Activated CD8-positive, alpha-beta memory T cell treated with anti-CD3 and anti-CD28 coated beads, Interleukin-2, amount 10 ng/mL, durations not matched to agents 7 days and 5 days (primary cell): ENCODE measurements at regions not wholly inside any gene's neighbourhood (a gene's known extent, or its start where the extent isn't known, plus 50 kb on each side); places are given as distances from the start of the nearest gene placed in this dataset.
"Not testable (repeated sequence)": the region's sequence is repeated elsewhere in the genome, so short reads cannot be mapped to it uniquely, and the experiment has no call there.

Experiments
- ATAC-seq: fragments of 150-1000 bp; cut with Tn5 transposase; one replicate; pipeline ENCODE4 v1.10.0; 2021; ENCODE audit warnings: moderate library complexity
- CTCF ChIA-PET: fragments of 350-600 bp; sonication (Branson Sonifier 250); formaldehyde crosslinking; loops from one replicate; lab custom pipeline; 2021; ENCODE audit warnings: antibody characterized with exemption; lab: Charles Lee
- DNase-seq: peaks from one replicate; pipeline ENCODE4 v3.0.0-alpha.2; 2020
- H3K27ac Mint-ChIP-seq: one replicate; pipeline ENCODE4 v1.8.0; 2021; ENCODE audit warnings: mild to moderate bottlenecking, mixed read lengths
- H3K27me3 Mint-ChIP-seq: one replicate; pipeline ENCODE4 v1.8.0; 2021; ENCODE audit warnings: mixed read lengths
- H3K36me3 Mint-ChIP-seq: one replicate; pipeline ENCODE4 v1.8.0; 2021; ENCODE audit warnings: mild to moderate bottlenecking, mixed read lengths
- H3K4me1 Mint-ChIP-seq: one replicate; pipeline ENCODE4 v1.8.0; 2021; ENCODE audit warnings: mixed read lengths
- H3K4me3 Mint-ChIP-seq: one replicate; pipeline ENCODE4 v1.8.0; 2021; ENCODE audit warnings: mild to moderate bottlenecking, moderate library complexity, mixed read lengths
- H3K9me3 Mint-ChIP-seq: one replicate; pipeline ENCODE4 v1.8.0; 2022; ENCODE audit warnings: low read depth, mixed read lengths

DNA sequence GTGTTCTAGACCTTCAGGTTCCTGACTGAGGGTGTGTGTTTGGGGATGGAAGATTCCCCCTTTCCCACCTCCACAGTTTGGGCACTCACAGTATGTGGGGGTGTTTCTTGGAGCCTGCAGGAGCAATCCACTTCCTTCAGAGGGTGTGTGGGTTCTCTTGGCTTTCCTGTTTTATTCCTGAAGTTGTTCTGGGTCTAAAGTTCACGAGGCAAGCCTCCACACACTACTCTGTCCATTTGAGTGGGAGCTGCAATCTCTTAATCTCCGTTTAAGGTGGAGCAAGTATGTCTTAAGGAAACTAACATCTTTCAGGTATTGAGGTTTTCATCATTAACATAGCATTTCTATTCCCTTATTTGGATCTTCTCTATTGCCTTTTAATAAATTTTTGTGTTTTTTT, 141.8 kb downstream of the TENT5C start:
- CTCF ChIA-PET, result interaction anchor here (1.3 to 2.0 kb wide), 2 partner anchors 11 to 212 kb away, joined by 4 to 7 read pairs; no protein-coding TSS in a partner anchor
- H3K4me3 Mint-ChIP-seq, result no peak overlapping the region
- H3K27ac Mint-ChIP-seq, result no peak overlapping the region
- H3K4me1 Mint-ChIP-seq, result no peaks in the 10 kb centered on the region
- H3K36me3 Mint-ChIP-seq, result peaks cover 4% of the 10 kb centered on the region
- DNase-seq, result no peak
- H3K27me3 Mint-ChIP-seq, result peaks cover 36% of the 10 kb centered on the region
- H3K9me3 Mint-ChIP-seq, result no peaks in the 10 kb centered on the region
- no peak for ATAC-seq

DNA sequence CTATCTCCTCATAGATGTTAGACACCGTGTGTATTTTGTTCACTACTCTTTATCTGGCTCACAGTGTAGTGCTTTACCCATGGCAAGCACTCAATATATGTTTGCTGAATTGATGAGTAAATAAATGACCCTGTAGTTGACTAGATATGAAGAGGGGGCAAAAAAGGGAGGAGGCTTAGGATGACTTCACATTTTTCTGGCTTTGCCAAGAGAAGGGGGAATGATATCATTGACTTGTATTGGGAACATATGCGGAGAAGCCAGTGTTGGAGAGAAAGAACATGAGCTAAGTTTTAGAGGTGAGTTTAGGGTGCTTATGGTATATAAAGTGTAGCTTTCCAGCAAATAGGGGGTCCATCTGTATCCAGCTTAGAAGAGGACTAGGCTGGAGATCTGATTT, 145.5 kb downstream of the TENT5C start:
- ATAC-seq (no peak), DNase-seq (no peak)
- Mint-ChIP-seq H3K9me3 (no peaks in the 10 kb centered on the region), H3K27ac (no peak overlapping the region), H3K36me3 (peaks cover 4% of the 10 kb centered on the region), H3K27me3 (peaks cover 37% of the 10 kb centered on the region), H3K4me3 (no peak overlapping the region), H3K4me1 (peaks cover 11% of the 10 kb centered on the region)
- CTCF ChIA-PET, result interaction anchor here (2.5 to 11.2 kb wide), 2 partner anchors 40 to 214 kb away, joined by 6 to 261 read pairs; no protein-coding TSS in a partner anchor

GRCh38 chr1:117752661-117753060, 146.8 kb downstream of the TENT5C start:
- Mint-ChIP-seq H3K27ac (no peak overlapping the region), H3K27me3 (peaks cover 37% of the 10 kb centered on the region), H3K36me3 (peaks cover 4% of the 10 kb centered on the region), H3K9me3 (no peaks in the 10 kb centered on the region), H3K4me1 (peaks cover 11% of the 10 kb centered on the region), H3K4me3 (no peak overlapping the region)
- DNase-seq (no peak), ATAC-seq (no peak)
- CTCF ChIA-PET, result interaction anchor here (1.0 to 11.2 kb wide), 10 partner anchors 11 to 384 kb away, joined by 3 to 261 read pairs (median 7); no protein-coding TSS in a partner anchor

GRCh38 chr1:117753232-117753631, 147.4 kb downstream of the TENT5C start:
- DNase-seq, result no peak
- CTCF ChIA-PET, result interaction anchor here (0.7 to 11.2 kb wide), 29 partner anchors 12 to 384 kb away, joined by 3 to 261 read pairs (median 5); no protein-coding TSS in a partner anchor

DNA sequence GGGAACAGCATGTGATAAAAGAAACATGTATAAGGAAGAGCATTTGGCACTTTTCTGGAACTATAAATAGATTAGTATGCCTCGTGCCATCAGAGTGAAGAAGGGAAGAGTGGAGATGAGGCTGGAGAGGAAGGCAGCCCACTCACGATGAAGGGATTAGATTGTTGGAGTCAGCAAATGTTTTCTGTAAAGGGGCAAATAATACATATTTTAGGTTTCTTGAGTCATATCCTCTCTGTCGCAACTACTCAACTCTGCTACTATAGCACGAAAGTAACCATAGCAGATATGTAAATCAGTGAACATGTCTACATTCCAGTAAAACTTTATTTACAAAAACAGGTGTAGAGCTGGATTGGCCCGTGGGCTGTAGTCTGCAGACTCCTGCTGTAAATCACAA, 147.8 kb downstream of the TENT5C start:
- ATAC-seq, result peak; percentile 40
- CTCF ChIA-PET, result interaction anchor here (0.6 to 11.2 kb wide), 51 partner anchors 10 to 443 kb away, joined by 3 to 261 read pairs (median 5); no protein-coding TSS in a partner anchor

More at GRCh38 chr1:117753232-117753631, 147.4 kb downstream of the TENT5C start:
- H3K27ac Mint-ChIP-seq, result no peak overlapping the region
- no peaks in the 10 kb centered on the region for H3K9me3 Mint-ChIP-seq
- no peak for ATAC-seq
- H3K4me3 Mint-ChIP-seq, result no peak overlapping the region
- peaks cover 37% of the 10 kb centered on the region for H3K27me3 Mint-ChIP-seq
- peaks cover 11% of the 10 kb centered on the region for H3K4me1 Mint-ChIP-seq
- H3K36me3 Mint-ChIP-seq, result peaks cover 2% of the 10 kb centered on the region

GRCh38 chr1:117754061-117754969, 148.5 kb downstream of the TENT5C start:
- Mint-ChIP-seq H3K27me3 (peaks cover 35% of the 10 kb centered on the region), H3K9me3 (no peaks in the 10 kb centered on the region), H3K27ac (no peak overlapping the region), H3K36me3 (no peaks in the 10 kb centered on the region), H3K4me3 (no peak overlapping the region), H3K4me1 (peaks cover 21% of the 10 kb centered on the region)
- ATAC-seq, result no peak
- CTCF ChIA-PET, result interaction anchor here (0.6 to 11.2 kb wide), 55 partner anchors 11 to 626 kb away, joined by 3 to 261 read pairs (median 5); no protein-coding TSS in a partner anchor
- DNase-seq, result peak; percentile 64

More for the DNA sequence above, 147.8 kb downstream of the TENT5C start:
- no peaks in the 10 kb centered on the region for H3K9me3 Mint-ChIP-seq
- H3K27me3 Mint-ChIP-seq, result peaks cover 34% of the 10 kb centered on the region
- DNase-seq, result no peak
- H3K4me3 Mint-ChIP-seq, result no peak overlapping the region
- H3K36me3 Mint-ChIP-seq, result no peaks in the 10 kb centered on the region
- peaks cover 16% of the 10 kb centered on the region for H3K4me1 Mint-ChIP-seq
- H3K27ac Mint-ChIP-seq, result no peak overlapping the region

- ATAC-seq (no peak), DNase-seq (no peak)
- H3K4me3 Mint-ChIP-seq, result no peak overlapping the region
- no peaks in the 10 kb centered on the region for H3K9me3 Mint-ChIP-seq
- H3K4me1 Mint-ChIP-seq, result peaks cover 26% of the 10 kb centered on the region
- CTCF ChIA-PET, result interaction anchor here (0.8 to 11.2 kb wide), 36 partner anchors 11 to 690 kb away, joined by 3 to 261 read pairs (median 5); partner anchors contain the start of gene TENT5C
- no peak overlapping the region for H3K27ac Mint-ChIP-seq
- H3K27me3 Mint-ChIP-seq, result peaks cover 21% of the 10 kb centered on the region
- H3K36me3 Mint-ChIP-seq, result no peaks in the 10 kb centered on the region
Measured at GRCh38 chr1:117757668-117758067, 151.8 kb downstream of the TENT5C start.

DNA sequence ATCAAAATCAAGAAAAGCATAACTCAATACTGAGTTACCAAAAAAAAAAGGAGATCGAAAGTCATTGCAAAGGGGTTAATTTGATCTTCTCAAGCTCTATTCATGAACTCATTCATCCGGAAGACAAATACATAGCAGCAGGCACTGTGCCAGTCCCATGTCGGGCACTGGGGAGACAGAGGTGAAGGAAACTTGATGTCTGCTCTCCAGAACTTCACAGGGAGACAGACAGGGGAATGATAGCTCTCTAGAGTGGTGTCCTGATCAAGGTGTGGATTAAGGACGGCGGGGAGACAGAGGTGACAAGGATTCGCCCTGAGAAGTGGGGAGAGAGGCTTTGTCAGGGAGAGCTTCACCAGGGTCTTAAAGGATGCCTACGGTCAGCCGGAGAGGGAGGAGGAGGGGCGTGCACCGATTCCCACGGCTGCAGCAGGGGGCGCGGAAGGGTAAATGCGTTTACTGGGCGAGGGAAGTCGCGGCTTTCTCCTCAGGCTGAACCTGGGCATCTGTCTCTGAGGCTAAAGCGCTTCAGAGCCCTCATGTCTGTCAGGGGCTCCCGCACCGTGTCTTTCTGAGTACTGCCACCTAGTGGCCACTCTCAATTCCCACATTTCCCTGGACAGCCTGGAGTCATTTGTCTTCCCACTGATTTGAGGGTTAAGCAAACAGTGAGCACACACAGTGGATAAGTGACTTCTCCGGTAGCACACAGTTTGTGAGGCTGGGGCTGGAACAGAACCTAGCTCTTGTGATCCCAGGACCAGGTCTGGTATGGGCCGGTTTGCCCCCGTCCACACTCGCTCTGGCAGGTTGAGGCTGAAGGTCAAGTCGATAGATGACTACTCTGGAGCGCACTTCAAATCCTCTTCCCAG, 152.8 kb downstream of the TENT5C start:
- Mint-ChIP-seq H3K4me1 (peaks cover 21% of the 10 kb centered on the region), H3K36me3 (no peaks in the 10 kb centered on the region), H3K9me3 (no peaks in the 10 kb centered on the region), H3K27ac (no peak overlapping the region), H3K4me3 (peak overlapping the region; percentile 65), H3K27me3 (peaks cover 21% of the 10 kb centered on the region)
- DNase-seq (peak; percentile 81), ATAC-seq (peak; percentile 92)
- CTCF ChIA-PET, result interaction anchor here (0.6 to 11.2 kb wide), 46 partner anchors 10 to 691 kb away, joined by 3 to 261 read pairs (median 4); partner anchors contain the start of gene TENT5C

- no peaks in the 10 kb centered on the region for H3K36me3 Mint-ChIP-seq
- CTCF ChIA-PET, result interaction anchor here (0.7 to 11.2 kb wide), 21 partner anchors 9 to 627 kb away, joined by 3 to 261 read pairs (median 6); no protein-coding TSS in a partner anchor
- peaks cover 16% of the 10 kb centered on the region for H3K27me3 Mint-ChIP-seq
- DNase-seq, result no peak
- no peaks in the 10 kb centered on the region for H3K9me3 Mint-ChIP-seq
- H3K27ac Mint-ChIP-seq, result no peak overlapping the region
- no peak for ATAC-seq
- H3K4me1 Mint-ChIP-seq, result peaks cover 15% of the 10 kb centered on the region
- H3K4me3 Mint-ChIP-seq, result no peak overlapping the region
Measured at GRCh38 chr1:117759535-117759934, 153.7 kb downstream of the TENT5C start.

- CTCF ChIA-PET, result interaction anchor here (2.3 to 11.2 kb wide), 7 partner anchors 62 to 252 kb away, joined by 7 to 261 read pairs (median 17); no protein-coding TSS in a partner anchor
- no peaks in the 10 kb centered on the region for H3K9me3 Mint-ChIP-seq
Measured at GRCh38 chr1:117760069-117760468, 154.2 kb downstream of the TENT5C start.

GRCh38 chr1:117760485-117760884, 154.6 kb downstream of the TENT5C start:
- Mint-ChIP-seq H3K4me1 (peaks cover 15% of the 10 kb centered on the region), H3K27ac (no peak overlapping the region), H3K27me3 (peaks cover 18% of the 10 kb centered on the region), H3K9me3 (no peaks in the 10 kb centered on the region), H3K36me3 (no peaks in the 10 kb centered on the region), H3K4me3 (no peak overlapping the region)
- no peak for DNase-seq
- no peak for ATAC-seq
- CTCF ChIA-PET, result interaction anchor here (0.7 to 11.2 kb wide), 5 partner anchors 136 to 272 kb away, joined by 3 to 261 read pairs (median 20); no protein-coding TSS in a partner anchor

More at GRCh38 chr1:117760069-117760468, 154.2 kb downstream of the TENT5C start:
- no peaks in the 10 kb centered on the region for H3K36me3 Mint-ChIP-seq
- peaks cover 15% of the 10 kb centered on the region for H3K4me1 Mint-ChIP-seq
- H3K27me3 Mint-ChIP-seq, result peaks cover 17% of the 10 kb centered on the region
- ATAC-seq, result no peak
- no peak overlapping the region for H3K27ac Mint-ChIP-seq
- DNase-seq, result no peak
- no peak overlapping the region for H3K4me3 Mint-ChIP-seq

DNA sequence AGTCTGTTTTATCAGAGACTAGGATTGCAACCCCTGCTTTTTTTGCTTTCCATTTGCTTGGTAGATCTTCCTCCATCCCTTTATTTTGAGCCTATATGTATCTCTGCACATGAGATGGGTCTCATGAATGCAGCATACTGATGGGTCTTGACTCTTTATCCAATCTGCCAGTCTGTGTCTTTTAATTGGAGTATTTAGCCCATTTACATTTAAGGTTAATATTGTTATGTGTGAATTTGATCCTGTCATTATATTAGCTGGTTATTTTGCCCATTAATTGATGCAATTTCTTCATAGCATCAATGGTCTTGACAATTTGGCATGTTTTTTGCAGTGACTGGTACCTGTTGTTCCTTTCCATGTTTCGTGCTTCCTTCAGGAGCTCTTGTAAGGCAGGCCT, 161.7 kb downstream of the GDAP2 start:
- H3K36me3 Mint-ChIP-seq, DNase-seq, ATAC-seq, CTCF ChIA-PET, H3K27ac Mint-ChIP-seq, H3K4me1 Mint-ChIP-seq, H3K4me3 Mint-ChIP-seq: not testable (repeated sequence)
- peaks cover 13% of the 10 kb centered on the region for H3K9me3 Mint-ChIP-seq
- peaks cover 25% of the 10 kb centered on the region for H3K27me3 Mint-ChIP-seq
